ENCODE measurements at regions not wholly inside any gene's neighbourhood (a gene's known extent, or its start where the extent isn't known, plus 50 kb on each side); places are given as distances from the start of the nearest gene placed in this dataset.
A peak's percentile ranks its signal among the peaks of the same experiment; 100 is the strongest.

GRCh38 chr1:43057567-43057966 lies 98.9 kb upstream of the SLC2A1 start:
- Mint-ChIP-seq H3K4me3 (peak overlapping the region; percentile 4), H3K27ac (peak overlapping the region; percentile 51), H3K36me3 (peaks cover 13% of the 10 kb centered on the region), H3K9me3 (peaks cover 4% of the 10 kb centered on the region), H3K4me1 (peaks cover 28% of the 10 kb centered on the region)
- peak; percentile 44 for ATAC-seq
- no peak for DNase-seq (ENCODE audit: low spot score in 2 of 2)

- H3K4me1 Mint-ChIP-seq: peaks cover 23% of the 10 kb centered on the region
- peaks cover 4% of the 10 kb centered on the region for H3K9me3 Mint-ChIP-seq
- ATAC-seq: no peak
- H3K4me3 Mint-ChIP-seq: no peak overlapping the region
- no peak for DNase-seq (ENCODE audit: low spot score in 2 of 2)
- peaks cover 13% of the 10 kb centered on the region for H3K36me3 Mint-ChIP-seq
- H3K27ac Mint-ChIP-seq: peak overlapping the region; percentile 51
These were observed 98.3 kb upstream of the SLC2A1 start for GRCh38 chr1:43056981-43057391.

GRCh38 chr1:43056460-43056859 lies 97.8 kb upstream of the SLC2A1 start:
- DNase-seq (ENCODE audit: low spot score in 2 of 2) (no peak), ATAC-seq (no peak)
- H3K9me3 Mint-ChIP-seq: peaks cover 4% of the 10 kb centered on the region
- no peak overlapping the region for H3K4me3 Mint-ChIP-seq
- H3K4me1 Mint-ChIP-seq: peaks cover 23% of the 10 kb centered on the region
- H3K27ac Mint-ChIP-seq: no peak overlapping the region
- peaks cover 13% of the 10 kb centered on the region for H3K36me3 Mint-ChIP-seq

GRCh38 chr1:43054961-43055360 lies 96.3 kb upstream of the SLC2A1 start:
- H3K4me3 Mint-ChIP-seq: no peak overlapping the region
- H3K9me3 Mint-ChIP-seq: peaks cover 4% of the 10 kb centered on the region
- peaks cover 13% of the 10 kb centered on the region for H3K36me3 Mint-ChIP-seq
- no peak for DNase-seq (ENCODE audit: low spot score in 2 of 2)
- peak overlapping the region; percentile 26 for H3K27ac Mint-ChIP-seq
- H3K4me1 Mint-ChIP-seq: peaks cover 23% of the 10 kb centered on the region
- ATAC-seq: no peak

GRCh38 chr1:43052786-43053439 lies 94.2 kb upstream of the SLC2A1 start:
- ATAC-seq (no peak), DNase-seq (ENCODE audit: low spot score in 2 of 2) (no peak)
- Mint-ChIP-seq H3K4me1 (peaks cover 9% of the 10 kb centered on the region), H3K36me3 (peaks cover 6% of the 10 kb centered on the region), H3K27ac (no peak overlapping the region), H3K9me3 (peaks cover 4% of the 10 kb centered on the region), H3K4me3 (no peak overlapping the region)

GRCh38 chr1:43052322-43052721 lies 93.7 kb upstream of the SLC2A1 start:
- Mint-ChIP-seq H3K36me3 (peaks cover under 1% of the 10 kb centered on the region), H3K27ac (no peak overlapping the region), H3K4me3 (no peak overlapping the region), H3K4me1 (peaks cover 3% of the 10 kb centered on the region), H3K9me3 (no peaks in the 10 kb centered on the region)
- no peak for DNase-seq (ENCODE audit: low spot score in 2 of 2)
- ATAC-seq: no peak

- ATAC-seq (no peak), DNase-seq (ENCODE audit: low spot score in 2 of 2) (no peak)
- Mint-ChIP-seq H3K27ac (no peak overlapping the region), H3K4me3 (no peak overlapping the region), H3K4me1 (peaks cover 6% of the 10 kb centered on the region), H3K36me3 (no peaks in the 10 kb centered on the region), H3K9me3 (no peaks in the 10 kb centered on the region)
These were observed 90.8 kb upstream of the SLC2A1 start for GRCh38 chr1:43049481-43049880.

- Mint-ChIP-seq H3K4me3 (no peak overlapping the region), H3K4me1 (peaks cover 6% of the 10 kb centered on the region), H3K9me3 (no peaks in the 10 kb centered on the region), H3K27ac (peak overlapping the region; percentile 11), H3K36me3 (no peaks in the 10 kb centered on the region)
- ATAC-seq: peak; percentile 78
- no peak for DNase-seq (ENCODE audit: low spot score in 2 of 2)
These were observed 89.9 kb upstream of the SLC2A1 start for GRCh38 chr1:43048601-43049011.

- no peaks in the 10 kb centered on the region for H3K36me3 Mint-ChIP-seq
- no peak overlapping the region for H3K27ac Mint-ChIP-seq
- DNase-seq (ENCODE audit: low spot score in 2 of 2) (no peak), ATAC-seq (no peak)
- no peak overlapping the region for H3K4me3 Mint-ChIP-seq
- H3K4me1 Mint-ChIP-seq: peaks cover 6% of the 10 kb centered on the region
- H3K9me3 Mint-ChIP-seq: no peaks in the 10 kb centered on the region
These were observed 88.5 kb upstream of the SLC2A1 start for GRCh38 chr1:43047135-43047534.

- ATAC-seq (no peak), DNase-seq (ENCODE audit: low spot score in 2 of 2) (no peak)
- Mint-ChIP-seq H3K4me1 (peaks cover 6% of the 10 kb centered on the region), H3K27ac (no peak overlapping the region), H3K4me3 (no peak overlapping the region), H3K36me3 (no peaks in the 10 kb centered on the region), H3K9me3 (no peaks in the 10 kb centered on the region)
These were observed 86.1 kb upstream of the SLC2A1 start for GRCh38 chr1:43044572-43045361.

- no peak for ATAC-seq
- H3K4me3 Mint-ChIP-seq: no peak overlapping the region
- peaks cover 6% of the 10 kb centered on the region for H3K4me1 Mint-ChIP-seq
- no peak for DNase-seq (ENCODE audit: low spot score in 2 of 2)
- no peaks in the 10 kb centered on the region for H3K36me3 Mint-ChIP-seq
- H3K27ac Mint-ChIP-seq: no peak overlapping the region
- no peaks in the 10 kb centered on the region for H3K9me3 Mint-ChIP-seq
These were observed 85.0 kb upstream of the SLC2A1 start for GRCh38 chr1:43043695-43044094.

- DNase-seq (ENCODE audit: low spot score in 2 of 2) (no peak), ATAC-seq (no peak)
- Mint-ChIP-seq H3K27ac (no peak overlapping the region), H3K36me3 (no peaks in the 10 kb centered on the region), H3K4me1 (peaks cover 6% of the 10 kb centered on the region), H3K9me3 (no peaks in the 10 kb centered on the region), H3K4me3 (no peak overlapping the region)
These were observed 84.2 kb upstream of the SLC2A1 start for GRCh38 chr1:43042773-43043457.

GRCh38 chr1:43042127-43042526 lies 83.5 kb upstream of the SLC2A1 start:
- H3K9me3 Mint-ChIP-seq: no peaks in the 10 kb centered on the region
- no peak overlapping the region for H3K27ac Mint-ChIP-seq
- ATAC-seq: no peak
- H3K4me3 Mint-ChIP-seq: no peak overlapping the region
- peaks cover 8% of the 10 kb centered on the region for H3K4me1 Mint-ChIP-seq
- no peak for DNase-seq (ENCODE audit: low spot score in 2 of 2)
- no peaks in the 10 kb centered on the region for H3K36me3 Mint-ChIP-seq

- Mint-ChIP-seq H3K27ac (no peak overlapping the region), H3K4me1 (peaks cover 8% of the 10 kb centered on the region)
These were observed 82.9 kb upstream of the SLC2A1 start for GRCh38 chr1:43041591-43041990.

GRCh38 chr1:43039228-43040055 lies 80.8 kb upstream of the SLC2A1 start:
- no peak overlapping the region for H3K27ac Mint-ChIP-seq
- DNase-seq (ENCODE audit: low spot score in 2 of 2) (no peak), ATAC-seq (no peak)
- H3K4me1 Mint-ChIP-seq: peaks cover 16% of the 10 kb centered on the region
- H3K4me3 Mint-ChIP-seq: no peak overlapping the region
- H3K9me3 Mint-ChIP-seq: no peaks in the 10 kb centered on the region
- H3K36me3 Mint-ChIP-seq: no peaks in the 10 kb centered on the region

More at GRCh38 chr1:43041591-43041990, 82.9 kb upstream of the SLC2A1 start:
- Mint-ChIP-seq H3K4me3 (no peak overlapping the region), H3K36me3 (no peaks in the 10 kb centered on the region), H3K9me3 (no peaks in the 10 kb centered on the region)
- no peak for DNase-seq (ENCODE audit: low spot score in 2 of 2)
- ATAC-seq: no peak
